CD4-positive, alpha-beta T cell (primary cell): ENCODE measurements at regions not wholly inside any gene's neighbourhood (a gene's known extent, or its start where the extent isn't known, plus 50 kb on each side); places are given as distances from the start of the nearest gene placed in this dataset.

Experiments
- ATAC-seq: fragments of 200-7000 bp; cut with Tn5 transposase; one replicate; pipeline ENCODE4 v1.10.0; 2022; ENCODE audit warnings: mild to moderate bottlenecking; ENCODE audit not compliant: poor library complexity
- CTCF ChIA-PET: fragments of 350-600 bp; sonication (Branson Sonifier 250); formaldehyde crosslinking; loops from one replicate; lab custom pipeline; 2021; ENCODE audit warnings: antibody characterized with exemption, inconsistent platforms; lab: Charles Lee
- POLR2A ChIA-PET: fragments of 350-600 bp; sonication (Branson Sonifier 250); formaldehyde crosslinking; loops from one replicate; lab custom pipeline; 2021; ENCODE audit warnings: antibody characterized with exemption, inconsistent platforms; lab: Charles Lee
- DNase-seq, 14 experiments: peaks; one replicate each; pipeline ENCODE4 v3.0.0-alpha.2; 2013 to 2020; ENCODE audit warnings: mixed read lengths in 2 of 14
- H3K27ac ChIP-seq, 2 donors: one replicate each; pipeline versions ENCODE4 v1.5.1 to v1.7.0; 2013; ENCODE audit warnings: low read length in 2 of 2, low read depth in 1 of 2, mild to moderate bottlenecking in 1 of 2
- H3K27me3 ChIP-seq, 2 experiments: 1 replicate in 1 of 2; 2 replicates in 1 of 2; pipeline versions ENCODE4 v1.6.1 to v1.7.0; 2013; ENCODE audit warnings: low read length in 2 of 2, control low read depth in 1 of 2, mild to moderate bottlenecking in 1 of 2, moderate library complexity in 1 of 2; ENCODE audit not compliant: insufficient read depth in 2 of 2, control insufficient read depth in 1 of 2
- H3K36me3 ChIP-seq: one replicate; pipeline ENCODE4 v1.6.1; 2013; ENCODE audit warnings: low read length, control low read depth; ENCODE audit not compliant: insufficient read depth
- H3K4me1 ChIP-seq: one replicate; pipeline ENCODE4 v1.6.1; 2013; ENCODE audit warnings: low read length, control low read depth; ENCODE audit not compliant: insufficient read depth
- H3K4me3 ChIP-seq: one replicate; pipeline ENCODE4 v1.5.1; 2013; ENCODE audit warnings: mild to moderate bottlenecking, low read length, moderate library complexity
- H3K9me3 ChIP-seq, 2 experiments: 1 replicate in 1 of 2; 2 replicates in 1 of 2; pipeline versions ENCODE4 v1.6.1 to v1.7.0; 2013; ENCODE audit warnings: low read length in 2 of 2, mild to moderate bottlenecking in 2 of 2, control low read depth in 1 of 2, moderate library complexity in 1 of 2; ENCODE audit not compliant: control insufficient read depth in 1 of 2, insufficient read depth in 1 of 2
- H3K27ac Mint-ChIP-seq: one replicate; pipeline ENCODE4 v1.8.0; 2020; ENCODE audit warnings: mixed read lengths
- H3K27me3 Mint-ChIP-seq: one replicate; pipeline ENCODE4 v1.8.0; 2021; ENCODE audit warnings: mixed read lengths
- H3K36me3 Mint-ChIP-seq: one replicate; pipeline ENCODE4 v1.8.0; 2021; ENCODE audit warnings: low read depth, mixed read lengths
- H3K4me1 Mint-ChIP-seq: one replicate; pipeline ENCODE4 v1.8.0; 2021; ENCODE audit warnings: low read depth, mixed read lengths
- H3K4me3 Mint-ChIP-seq: one replicate; pipeline ENCODE4 v1.8.0; 2020; ENCODE audit warnings: mild to moderate bottlenecking, mixed read lengths
- H3K9me3 Mint-ChIP-seq: one replicate; pipeline ENCODE4 v1.8.0; 2020; ENCODE audit warnings: mixed read lengths
- intact Hi-C, 2 experiments: fragments of 100-400 bp; cut with DNase I in 1 of 2; cut with micrococcal nuclease in 1 of 2; formaldehyde crosslinking; loops; one replicate each; pipeline versions ENCODE4 v1.15.1 to v1.9.0; 2023 to 2025; cut with DNase I, micrococcal nuclease
- TF ChIP-seq, protein P1 (sequence below): fragments of 200-600 bp; IDR thresholded peaks from one replicate; pipeline ENCODE4 v1.8.0; 2022; ENCODE audit warnings: antibody characterized with exemption, mild to moderate bottlenecking

GRCh38 chr6:159431750-159432149, 261.3 kb downstream of the SOD2 start:
- H3K27ac Mint-ChIP-seq, result no peak overlapping the region
- H3K9me3 ChIP-seq, result peaks cover 9 to 22% of the 10 kb centered on the region in 2 experiments
- TF ChIP-seq, protein P1, sequence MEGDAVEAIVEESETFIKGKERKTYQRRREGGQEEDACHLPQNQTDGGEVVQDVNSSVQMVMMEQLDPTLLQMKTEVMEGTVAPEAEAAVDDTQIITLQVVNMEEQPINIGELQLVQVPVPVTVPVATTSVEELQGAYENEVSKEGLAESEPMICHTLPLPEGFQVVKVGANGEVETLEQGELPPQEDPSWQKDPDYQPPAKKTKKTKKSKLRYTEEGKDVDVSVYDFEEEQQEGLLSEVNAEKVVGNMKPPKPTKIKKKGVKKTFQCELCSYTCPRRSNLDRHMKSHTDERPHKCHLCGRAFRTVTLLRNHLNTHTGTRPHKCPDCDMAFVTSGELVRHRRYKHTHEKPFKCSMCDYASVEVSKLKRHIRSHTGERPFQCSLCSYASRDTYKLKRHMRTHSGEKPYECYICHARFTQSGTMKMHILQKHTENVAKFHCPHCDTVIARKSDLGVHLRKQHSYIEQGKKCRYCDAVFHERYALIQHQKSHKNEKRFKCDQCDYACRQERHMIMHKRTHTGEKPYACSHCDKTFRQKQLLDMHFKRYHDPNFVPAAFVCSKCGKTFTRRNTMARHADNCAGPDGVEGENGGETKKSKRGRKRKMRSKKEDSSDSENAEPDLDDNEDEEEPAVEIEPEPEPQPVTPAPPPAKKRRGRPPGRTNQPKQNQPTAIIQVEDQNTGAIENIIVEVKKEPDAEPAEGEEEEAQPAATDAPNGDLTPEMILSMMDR, result no peak
- no peak overlapping the region for H3K4me3 ChIP-seq
- H3K9me3 Mint-ChIP-seq, result peaks cover 6% of the 10 kb centered on the region
- H3K4me1 Mint-ChIP-seq, result no peaks in the 10 kb centered on the region
- ATAC-seq, result no peak
- no peaks in the 10 kb centered on the region for H3K4me1 ChIP-seq
- no peaks in the 10 kb centered on the region for H3K36me3 Mint-ChIP-seq
- H3K4me3 Mint-ChIP-seq, result no peak overlapping the region
- peaks cover 10% of the 10 kb centered on the region for H3K27me3 Mint-ChIP-seq
- intact Hi-C loops, result no loop called here
- ChIA-PET POLR2A (no interaction called here), CTCF (no interaction called here)
- DNase-seq, result no peak
- no peak overlapping the region for H3K27ac ChIP-seq
- peaks cover 0 to 4% of the 10 kb centered on the region in 2 experiments for H3K27me3 ChIP-seq
- H3K36me3 ChIP-seq, result no peaks in the 10 kb centered on the region

- peaks cover 6% of the 10 kb centered on the region for H3K9me3 Mint-ChIP-seq
- CTCF ChIA-PET, result no interaction called here
- H3K4me1 ChIP-seq, result no peaks in the 10 kb centered on the region
- peaks cover 21% of the 10 kb centered on the region for H3K27me3 Mint-ChIP-seq
- H3K4me3 Mint-ChIP-seq, result no peak overlapping the region
- intact Hi-C loops, result no loop called here
- H3K27me3 ChIP-seq, result peaks cover 4% of the 10 kb centered on the region in 2 experiments
- POLR2A ChIA-PET, result no interaction called here
- H3K36me3 Mint-ChIP-seq, result no peaks in the 10 kb centered on the region
- no peaks in the 10 kb centered on the region for H3K36me3 ChIP-seq
- no peak overlapping the region for H3K4me3 ChIP-seq
- H3K9me3 ChIP-seq, result peaks cover 9% of the 10 kb centered on the region in 2 experiments
- H3K27ac Mint-ChIP-seq, result no peak overlapping the region
- no peaks in the 10 kb centered on the region for H3K4me1 Mint-ChIP-seq
- TF ChIP-seq, protein P1, result no peak
- ATAC-seq, result no peak
- no peak for DNase-seq
- H3K27ac ChIP-seq, result no peak overlapping the region
Observed at GRCh38 chr6:159430323-159430722, 261.1 kb downstream of the FNDC1 start.

DNA sequence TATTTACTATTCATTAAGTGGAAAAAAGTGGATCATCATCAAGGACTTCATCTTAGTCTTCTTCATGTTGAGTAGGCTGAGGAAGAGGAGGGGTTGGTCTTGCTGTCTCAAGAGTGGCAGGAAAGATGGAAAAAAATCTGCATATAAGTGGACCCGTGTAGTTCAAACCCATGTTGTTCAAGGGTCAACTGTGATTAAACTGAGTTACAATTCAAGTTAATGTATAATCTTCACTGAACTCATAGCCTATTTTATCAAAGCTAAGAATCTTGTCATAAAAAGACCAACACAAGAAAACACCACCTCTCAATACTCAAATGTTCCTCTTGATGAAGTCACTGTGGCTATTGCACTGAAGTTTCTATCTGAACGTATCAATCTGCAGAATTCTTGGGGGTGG, 260.2 kb downstream of the FNDC1 start:
- H3K4me1 Mint-ChIP-seq, result no peaks in the 10 kb centered on the region
- no peak overlapping the region for H3K27ac Mint-ChIP-seq
- ChIA-PET POLR2A (no interaction called here), CTCF (no interaction called here)
- H3K36me3 ChIP-seq, result no peaks in the 10 kb centered on the region
- H3K4me3 Mint-ChIP-seq, result no peak overlapping the region
- intact Hi-C loops, result no loop called here
- H3K9me3 Mint-ChIP-seq, result peaks cover 6% of the 10 kb centered on the region
- no peak overlapping the region for H3K27ac ChIP-seq
- no peaks in the 10 kb centered on the region for H3K36me3 Mint-ChIP-seq
- H3K27me3 Mint-ChIP-seq, result peaks cover 25% of the 10 kb centered on the region
- ATAC-seq (no peak), DNase-seq (no peak)
- H3K27me3 ChIP-seq, result peaks cover 4% of the 10 kb centered on the region in 2 experiments
- no peak overlapping the region for H3K4me3 ChIP-seq
- H3K4me1 ChIP-seq, result no peaks in the 10 kb centered on the region
- TF ChIP-seq, protein P1, result no peak
- peaks cover 4 to 9% of the 10 kb centered on the region in 2 experiments for H3K9me3 ChIP-seq
